HG02973 (cell line): ENCODE measurements at regions not wholly inside any gene's neighbourhood (a gene's known extent, or its start where the extent isn't known, plus 50 kb on each side); places are given as distances from the start of the nearest gene placed in this dataset.
"Not testable (repeated sequence)": the region's sequence is repeated elsewhere in the genome, so short reads cannot be mapped to it uniquely, and the experiment has no call there.

Experiments
- ATAC-seq: cut with Tn5 transposase; IDR thresholded peaks from one replicate; pipeline ENCODE4 v1.9.1; 2021; ENCODE audit warnings: moderate library complexity; ENCODE audit not compliant: unreplicated experiment

DNA sequence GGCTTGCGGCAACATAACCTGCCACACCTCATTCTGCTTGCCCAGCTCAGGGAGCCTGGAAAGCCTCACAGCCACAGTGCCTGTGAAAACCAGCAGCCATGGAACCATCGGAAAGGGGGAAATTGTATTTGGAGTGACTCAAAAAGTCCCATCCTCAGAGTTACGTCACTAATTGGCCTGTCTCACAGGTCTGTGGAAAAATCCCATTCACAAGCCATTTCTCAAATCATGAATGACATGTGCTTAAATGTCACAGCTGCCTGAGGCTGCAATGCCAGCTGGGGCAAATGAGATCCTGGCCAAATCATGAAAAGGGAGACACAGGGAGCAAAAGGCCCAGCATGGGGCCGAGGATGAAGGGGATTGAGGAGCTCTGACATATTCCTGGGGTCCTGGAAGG is 486.9 kb upstream of the RAB6C start:
- no peak for ATAC-seq

DNA sequence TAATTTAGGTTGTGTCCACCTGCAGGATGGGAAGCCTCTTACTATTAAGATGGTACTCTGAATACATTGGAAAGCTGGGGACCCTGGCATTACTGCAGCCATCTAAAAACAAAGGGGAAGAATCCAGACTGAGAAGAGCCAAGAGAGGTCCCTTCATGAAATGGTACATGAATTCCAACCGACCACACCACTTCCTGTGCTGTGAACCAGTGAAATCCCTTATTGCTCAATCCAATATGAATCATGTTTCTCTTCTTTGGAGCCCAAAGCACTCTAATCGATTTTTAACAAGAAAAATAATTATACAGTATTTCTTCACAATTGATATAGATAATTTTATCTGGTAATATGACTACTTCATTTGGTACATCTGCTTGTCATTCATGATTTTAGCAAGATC is 479.7 kb upstream of the RAB6C start:
- no peak for ATAC-seq

DNA sequence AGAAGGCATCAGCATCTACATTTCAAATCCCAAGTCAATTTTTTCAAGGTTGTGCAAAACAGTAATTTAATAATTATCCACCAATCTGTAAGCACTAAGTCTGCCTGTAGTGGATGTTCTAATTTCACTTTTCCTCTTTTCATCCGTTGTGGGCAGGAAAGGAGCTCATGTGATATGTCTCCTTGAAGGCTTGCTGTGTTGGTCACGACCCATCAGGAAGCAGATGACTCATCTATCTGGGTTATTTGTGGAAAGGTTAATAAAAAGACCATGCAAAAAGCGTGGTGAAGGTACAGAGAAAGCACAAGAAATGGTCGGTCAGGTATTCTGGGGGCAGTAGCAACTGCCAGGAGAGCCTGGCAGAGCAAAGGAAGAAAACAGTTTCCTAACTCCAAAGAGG is 476.7 kb upstream of the RAB6C start:
- ATAC-seq = no peak

DNA sequence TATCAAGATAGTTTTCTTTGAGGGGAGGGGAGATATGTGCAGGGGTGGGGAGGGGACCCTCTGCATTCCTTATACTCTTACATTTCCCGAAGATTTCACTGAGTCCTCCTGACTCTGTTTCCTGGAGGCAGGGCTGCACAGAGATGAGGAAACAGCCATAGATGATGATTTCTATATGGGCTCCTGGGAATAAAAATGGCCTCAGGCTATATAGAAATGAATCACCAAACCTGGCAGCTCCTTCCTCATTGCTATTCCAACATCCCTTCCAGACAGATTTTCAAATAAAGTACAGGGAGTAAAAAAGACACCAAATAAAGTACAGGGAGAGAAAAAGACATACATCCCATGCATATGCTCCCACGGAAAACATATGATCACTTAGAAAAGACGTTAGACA is 474.8 kb upstream of the RAB6C start:
- ATAC-seq = no peak

DNA sequence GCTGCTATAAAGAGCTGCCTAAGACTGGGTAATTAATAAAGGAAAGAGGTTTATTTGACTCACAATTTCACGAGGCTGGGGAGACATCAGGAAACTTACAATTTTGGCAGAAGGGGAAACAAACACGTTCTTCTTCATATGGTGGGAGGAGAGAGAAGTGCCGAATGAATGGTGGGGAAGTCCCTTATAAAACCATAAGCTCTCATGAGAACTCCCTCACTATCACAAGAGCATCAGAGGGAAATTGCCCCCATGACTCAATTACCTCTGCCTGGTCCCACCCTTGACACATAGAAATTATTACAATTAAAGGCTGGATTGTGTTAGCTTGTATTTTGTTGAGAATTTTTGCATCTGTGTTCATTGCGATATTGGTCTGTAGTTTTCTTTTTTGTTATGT is 460.5 kb upstream of the RAB6C start:
- ATAC-seq = no peak

DNA sequence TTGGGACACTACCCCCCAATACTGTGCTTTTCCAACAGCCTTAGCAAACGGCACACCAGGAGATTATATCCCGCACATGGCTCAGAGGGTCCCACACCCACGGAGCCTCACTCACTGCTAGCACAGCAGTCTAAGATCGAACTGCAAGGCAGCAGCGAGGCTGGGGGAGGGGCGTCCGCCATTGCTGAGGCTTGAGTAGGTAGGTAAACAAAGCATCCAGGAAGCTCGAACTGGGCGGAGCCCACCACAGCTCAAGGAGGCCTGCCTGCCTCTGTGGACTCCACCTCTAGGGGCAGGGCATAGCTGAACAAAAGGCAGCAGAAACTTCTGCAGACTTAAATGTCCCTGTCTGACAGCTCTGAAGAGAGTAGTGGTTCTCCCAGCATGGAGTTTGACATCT is 447.3 kb upstream of the RAB6C start:
- ATAC-seq = not testable (repeated sequence)

DNA sequence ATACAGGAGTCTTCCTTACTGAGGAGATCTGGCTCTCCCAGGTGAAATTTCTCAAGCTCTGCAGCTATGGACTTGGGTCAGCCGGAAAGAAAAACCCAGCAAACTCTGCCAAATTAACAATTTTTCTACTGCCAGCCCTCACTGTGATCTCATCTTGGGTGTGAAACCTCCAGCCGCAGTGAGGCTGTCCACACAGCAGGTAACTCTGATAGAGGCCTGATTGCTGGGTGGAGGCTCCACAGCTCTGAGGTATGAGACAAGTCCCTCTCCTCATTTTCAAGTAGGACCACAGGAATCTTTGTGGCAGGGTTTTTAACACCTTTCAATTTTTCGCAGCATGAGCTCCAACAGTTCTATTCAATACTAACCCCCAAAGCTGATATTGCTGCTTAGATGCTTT is 430.6 kb upstream of the RAB6C start:
- no peak for ATAC-seq

DNA sequence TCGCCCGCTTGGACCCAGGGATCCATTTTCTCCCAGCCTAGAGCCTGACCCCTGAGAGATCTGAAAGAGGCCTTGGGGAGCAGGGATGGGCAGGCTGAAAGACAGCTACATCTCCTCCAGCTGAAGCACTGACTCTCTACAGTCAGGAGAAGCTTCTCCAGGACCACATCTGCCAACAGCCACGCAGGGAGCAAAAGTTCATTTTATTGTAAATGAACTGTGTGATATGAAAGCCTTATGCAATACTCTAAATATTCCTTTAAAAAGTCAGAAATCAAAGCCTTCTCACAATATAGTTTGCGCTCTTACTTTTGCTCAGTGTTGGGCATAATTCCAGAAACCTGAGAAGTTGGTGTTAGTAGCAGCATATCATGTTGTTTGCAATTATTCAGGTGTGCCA is 428.9 kb upstream of the RAB6C start:
- no peak for ATAC-seq

DNA sequence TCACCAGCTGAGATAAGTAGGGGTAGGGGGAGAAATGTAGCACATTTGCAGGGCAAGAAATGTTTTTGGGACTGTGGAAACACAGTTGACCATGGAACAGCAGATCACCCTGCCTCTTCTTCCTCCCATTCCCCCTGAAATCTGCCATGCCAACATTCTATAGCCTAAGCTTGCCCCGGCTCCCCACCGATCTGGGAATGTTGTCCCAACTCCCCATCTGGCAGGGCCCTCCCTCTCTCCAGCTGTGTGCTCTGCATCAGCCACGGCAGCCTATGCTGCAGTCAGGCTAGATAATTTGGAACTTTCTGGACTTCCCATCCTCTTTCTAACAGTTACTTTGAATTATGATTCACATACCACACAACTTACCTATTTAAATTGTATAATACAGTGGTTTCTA is 425.1 kb upstream of the RAB6C start:
- ATAC-seq = no peak

DNA sequence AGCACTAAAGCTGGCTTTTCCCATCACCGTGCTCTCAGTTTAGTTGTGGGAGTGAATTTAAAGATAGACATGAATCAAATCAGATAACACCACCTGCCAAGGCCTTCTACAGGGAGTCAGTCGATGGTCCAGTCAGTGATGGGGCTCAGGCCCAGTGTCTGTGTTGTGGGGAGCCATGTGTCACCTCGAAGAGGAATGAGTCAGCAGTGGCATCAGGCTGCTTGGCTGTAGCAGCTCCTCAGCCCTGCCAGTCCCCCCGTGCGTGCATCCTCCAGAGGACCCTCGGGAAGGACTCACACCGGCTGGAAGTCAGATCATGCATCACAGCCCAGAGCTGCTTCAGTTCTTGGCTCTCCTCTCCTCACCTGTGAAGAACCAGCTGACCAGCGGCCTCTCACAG is 420.4 kb upstream of the RAB6C start:
- no peak for ATAC-seq

DNA sequence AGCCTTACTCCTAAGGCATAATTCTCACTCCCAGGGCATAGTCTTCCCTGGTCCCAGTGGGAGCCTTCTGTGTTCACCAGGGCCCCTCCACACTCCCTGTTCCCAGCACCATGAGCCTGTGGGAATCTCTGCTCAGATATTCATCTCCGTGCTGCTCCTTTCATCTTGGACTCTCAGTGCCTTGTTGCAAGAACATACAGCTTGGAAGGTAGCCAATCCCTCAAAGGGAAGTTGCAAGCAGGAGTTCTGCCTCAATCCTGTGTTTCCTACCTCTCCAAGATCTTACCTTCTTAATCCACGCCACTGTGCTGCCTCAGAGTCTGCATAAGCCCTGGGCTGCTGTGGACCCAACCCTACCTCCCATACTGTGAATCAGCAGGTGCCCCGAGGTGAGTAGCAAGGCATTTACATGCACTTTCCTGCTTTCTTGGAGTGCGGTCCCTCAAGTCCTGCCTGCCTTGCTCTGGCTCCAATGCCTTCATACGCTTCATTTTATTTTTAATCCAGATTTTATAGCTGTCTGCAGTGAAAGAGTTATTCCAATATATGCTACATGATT is 413.8 kb upstream of the RAB6C start:
- ATAC-seq = no peak

DNA sequence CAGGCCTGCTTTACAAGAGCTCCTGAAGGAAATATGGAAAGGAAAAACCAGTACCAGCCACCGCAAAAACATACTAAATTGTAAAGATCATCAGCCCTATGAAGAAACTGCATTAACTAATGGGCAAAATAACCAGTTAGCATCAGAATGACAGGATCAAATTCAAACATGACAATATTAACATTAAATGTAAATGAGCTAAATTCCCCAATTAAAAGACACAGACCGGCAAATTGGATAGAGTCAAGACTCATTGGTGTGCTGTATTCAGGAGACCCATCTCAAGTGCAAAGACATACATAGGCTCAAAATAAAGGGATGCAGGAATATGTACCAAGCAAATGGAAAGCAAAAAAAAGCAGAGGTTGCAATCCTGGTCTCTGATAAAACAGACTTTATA is 408.7 kb upstream of the RAB6C start:
- ATAC-seq = not testable (repeated sequence)

DNA sequence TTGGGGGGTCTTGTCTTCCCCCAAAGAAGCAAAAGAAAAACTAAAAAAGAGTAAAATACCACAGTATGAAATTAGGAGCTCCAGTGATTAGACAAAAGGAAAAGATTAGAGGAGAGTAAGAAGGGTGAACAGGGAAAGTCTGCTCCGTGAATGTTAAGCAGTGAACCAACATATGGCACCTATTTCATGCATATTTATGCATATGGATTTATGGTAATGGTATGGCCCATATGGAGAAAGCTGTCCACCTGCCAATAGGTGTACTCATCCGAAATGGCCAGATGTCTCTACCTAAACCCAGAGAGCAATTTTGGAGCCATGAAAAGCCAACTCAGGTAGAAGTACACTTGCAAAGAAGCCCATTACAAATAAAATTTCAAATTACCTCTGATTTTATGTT is 404.0 kb upstream of the RAB6C start:
- no peak for ATAC-seq

DNA sequence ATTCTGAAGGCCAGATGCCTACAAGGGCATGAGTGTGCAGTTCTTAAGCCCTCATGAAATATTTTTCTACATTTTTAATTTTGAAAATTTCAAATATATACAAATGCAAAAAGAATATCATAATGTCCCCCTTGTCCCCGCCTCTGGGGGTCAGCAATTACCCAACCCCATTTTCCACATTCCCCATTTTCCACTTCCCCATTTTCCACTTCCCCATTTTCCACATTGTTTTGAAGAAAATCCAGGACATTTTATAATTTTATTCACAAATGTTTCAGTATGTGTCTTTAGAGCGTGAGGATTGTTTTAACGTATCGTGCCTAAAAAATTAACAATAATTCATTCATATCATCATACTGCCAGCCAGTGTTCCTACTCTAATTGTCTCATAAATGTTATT is 403.6 kb upstream of the RAB6C start:
- ATAC-seq = no peak

DNA sequence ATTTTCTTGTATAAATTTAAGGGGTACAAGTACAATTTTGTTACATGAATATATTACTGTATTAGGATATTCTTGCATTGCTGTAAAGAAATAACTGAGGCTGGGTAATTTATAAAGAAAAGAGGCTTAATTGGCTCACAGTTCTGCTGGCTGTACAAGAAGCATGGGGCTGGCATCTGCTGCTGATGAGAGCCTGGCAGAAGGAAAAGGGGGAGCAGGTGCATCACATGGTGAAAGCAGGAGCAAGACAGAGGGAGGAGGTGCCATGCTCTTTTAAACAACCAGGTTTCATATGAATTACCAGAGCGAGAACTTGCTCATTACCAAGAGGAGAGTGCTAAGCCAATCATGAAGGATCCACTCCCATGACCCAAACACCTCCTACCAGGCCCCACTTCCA is 399.5 kb upstream of the RAB6C start:
- ATAC-seq = no peak

DNA sequence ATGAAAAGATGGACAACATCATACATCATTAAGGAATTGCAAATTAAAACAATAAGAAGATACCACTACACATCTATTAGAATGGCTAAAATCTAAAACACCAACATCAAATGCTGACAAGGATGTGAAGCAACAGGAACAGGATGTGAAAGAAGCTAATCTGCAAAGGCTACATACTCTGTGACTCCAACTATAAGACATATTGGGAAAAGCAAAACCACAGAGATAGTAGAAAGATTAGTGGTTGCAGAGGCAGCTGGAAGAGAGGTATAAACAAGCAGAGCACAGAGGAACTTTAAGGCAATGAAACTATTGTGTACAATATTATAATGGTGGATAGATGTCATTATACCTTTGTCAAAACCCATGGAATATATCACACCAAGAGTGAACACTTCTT is 393.7 kb upstream of the RAB6C start:
- no peak for ATAC-seq

DNA sequence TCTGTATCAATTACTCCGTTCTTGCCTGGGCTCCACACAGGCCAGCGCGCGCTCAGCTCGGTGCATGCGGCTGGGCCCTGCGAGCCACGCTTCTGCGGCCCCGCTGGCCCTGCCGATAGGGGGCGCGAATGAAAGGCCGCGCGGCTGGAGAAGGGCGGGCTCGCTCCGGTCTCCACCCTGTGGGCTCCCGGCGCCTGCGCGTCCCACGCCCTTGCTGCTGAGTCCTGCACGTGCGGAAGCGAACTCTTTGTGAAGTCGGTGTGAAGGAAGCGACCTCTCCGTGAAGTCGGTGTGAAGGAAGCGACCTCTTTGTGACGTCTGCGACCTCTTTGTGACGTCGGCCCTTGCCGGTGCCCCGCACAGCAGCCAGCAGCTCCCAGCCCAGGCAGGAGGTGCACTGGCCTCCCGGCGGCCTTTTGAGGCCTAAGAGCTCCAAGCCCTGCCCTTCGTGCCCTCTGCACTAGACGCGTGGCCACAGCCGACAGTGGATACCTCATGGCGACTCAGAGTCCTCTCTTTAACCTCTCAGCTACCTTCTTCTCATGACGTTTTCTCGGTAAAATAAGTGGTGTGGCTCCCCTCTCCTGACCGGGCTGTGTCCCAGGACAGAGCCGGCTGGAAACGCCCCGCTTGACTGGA is 391.9 kb upstream of the RAB6C start:
- ATAC-seq = no peak

DNA sequence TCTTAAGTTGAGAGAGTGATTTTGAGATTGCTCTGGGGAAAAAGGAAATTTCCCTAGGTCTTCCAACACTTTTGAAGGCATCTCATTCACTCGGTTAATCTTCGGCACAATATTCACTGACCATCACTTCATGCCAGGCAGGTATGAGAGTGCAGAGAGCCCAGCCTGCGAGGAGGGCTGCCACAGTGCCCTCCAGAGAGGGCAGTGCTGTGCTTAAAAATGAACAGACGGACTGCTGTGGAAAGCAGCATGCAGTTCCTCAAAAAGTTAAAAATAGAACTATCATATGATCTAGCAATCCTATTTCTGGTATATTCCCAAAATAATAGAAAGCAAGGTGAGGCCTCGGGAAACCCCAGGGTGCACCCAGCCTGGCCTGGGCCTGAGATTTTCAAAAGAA is 374.9 kb upstream of the RAB6C start:
- ATAC-seq = no peak

DNA sequence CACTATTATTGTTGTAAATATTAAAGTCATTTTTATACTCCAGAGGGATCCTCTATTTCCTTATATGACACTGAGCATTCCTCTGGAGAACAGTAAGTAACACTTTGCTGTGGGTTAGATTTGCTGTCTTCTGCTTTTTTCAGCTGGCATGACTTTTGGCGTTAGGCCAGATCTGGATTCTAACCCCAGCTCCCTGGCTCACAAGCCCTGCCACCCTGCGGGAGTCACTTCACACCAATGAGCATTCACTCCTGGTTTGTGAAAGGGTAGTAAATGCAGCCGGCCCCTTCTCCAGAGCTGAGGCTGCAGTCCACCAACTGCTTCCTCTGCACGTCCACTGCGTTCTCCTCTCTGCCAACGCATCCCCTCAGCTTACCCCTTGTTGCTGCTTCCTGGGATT is 373.8 kb upstream of the RAB6C start:
- no peak for ATAC-seq

DNA sequence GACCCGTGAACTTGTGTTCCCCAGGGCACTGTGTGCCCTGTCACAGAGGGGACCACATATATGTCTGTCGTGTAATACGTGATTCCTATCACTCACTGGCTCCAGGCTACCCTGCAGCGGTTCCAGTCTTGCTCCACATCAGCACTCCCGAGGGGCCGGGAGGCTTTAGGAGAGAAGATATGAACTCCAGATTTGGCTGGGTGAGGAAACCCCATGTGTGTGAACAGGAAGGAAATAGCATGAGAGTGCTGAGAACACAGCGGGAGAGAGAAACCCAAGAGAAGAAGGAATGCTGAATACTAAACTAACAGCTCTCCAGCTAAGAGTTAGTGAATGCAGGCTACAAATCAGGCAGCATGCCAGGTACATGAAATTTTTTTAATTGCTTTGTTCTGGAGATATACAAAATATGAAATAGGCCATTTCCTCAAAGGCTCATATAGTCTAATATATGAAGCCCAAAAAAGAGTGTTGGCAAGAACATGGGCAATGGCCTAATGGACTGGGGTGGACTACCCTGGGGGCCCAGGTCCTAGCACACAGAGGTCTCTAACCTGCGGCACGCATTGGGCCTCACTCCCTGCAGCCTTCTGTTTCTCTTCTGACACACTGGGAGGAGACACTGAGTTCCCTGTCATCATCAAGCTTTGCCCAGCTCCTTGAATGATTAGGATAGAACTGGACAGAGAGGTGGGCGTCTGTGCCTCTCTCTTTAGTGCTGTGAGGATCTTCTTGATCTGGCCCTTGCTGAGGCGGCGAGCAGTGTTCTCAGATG is 372.8 kb upstream of the RAB6C start:
- no peak for ATAC-seq

DNA sequence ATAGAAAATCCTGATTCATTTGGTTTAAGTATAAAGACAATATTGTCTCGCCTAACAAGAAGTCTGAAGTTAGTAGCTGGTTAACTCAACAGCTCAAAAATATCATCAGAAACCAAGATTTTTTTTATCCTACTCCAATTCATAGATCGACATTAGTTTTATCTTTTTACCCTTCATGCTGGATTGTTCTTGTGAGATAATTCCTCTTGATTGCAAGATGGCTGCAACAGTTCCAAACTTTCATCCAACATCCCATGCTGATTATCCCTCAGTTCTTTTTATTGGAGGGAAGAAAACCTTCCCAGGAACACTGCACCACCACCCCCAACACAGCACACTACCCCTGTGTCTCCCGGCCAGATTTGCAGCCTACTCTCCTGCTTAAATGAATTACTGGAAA is 370.2 kb upstream of the RAB6C start:
- no peak for ATAC-seq

DNA sequence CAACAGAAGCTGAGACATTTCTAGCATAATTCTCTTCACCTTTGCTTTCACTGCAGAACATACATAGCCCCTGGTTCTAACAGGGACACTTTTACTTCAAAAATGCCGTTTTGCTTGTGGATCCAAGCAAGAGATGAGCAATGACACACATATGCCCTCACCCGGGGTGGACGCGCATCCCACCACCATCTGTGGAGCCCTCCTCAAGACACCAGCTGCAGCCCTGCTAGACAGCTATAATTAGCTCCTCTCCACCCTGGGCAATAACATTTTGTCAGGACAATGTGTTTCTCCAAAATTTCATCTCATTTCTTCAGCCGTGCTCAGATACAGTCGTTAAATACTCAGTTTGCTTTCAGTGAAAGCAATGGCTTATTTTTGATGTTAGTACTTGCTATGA is 368.7 kb upstream of the RAB6C start:
- ATAC-seq = no peak

DNA sequence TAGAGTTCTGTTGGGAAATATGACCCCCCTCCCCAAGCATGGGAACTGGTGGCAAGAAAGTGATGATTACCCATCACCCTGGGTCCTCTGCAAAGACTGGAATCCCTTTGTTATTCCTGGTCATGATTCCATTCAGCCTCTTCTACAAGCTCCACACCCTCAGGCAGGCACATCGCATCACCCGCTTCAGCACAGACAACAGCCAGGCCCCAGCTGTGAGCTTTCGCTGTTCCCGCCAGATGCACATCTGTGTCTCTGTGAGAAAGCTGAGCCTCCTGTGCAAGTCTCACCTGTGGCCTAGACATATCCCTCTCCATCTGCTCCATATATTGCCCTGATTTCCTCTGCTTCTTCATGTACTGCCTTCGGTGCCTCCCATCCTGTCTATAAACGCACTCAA is 368.0 kb upstream of the RAB6C start:
- no peak for ATAC-seq
